Activated CD8-positive, alpha-beta T cell treated with anti-CD3 and anti-CD28 coated beads for 36 hours (primary cell): ENCODE measurements at regions not wholly inside any gene's neighbourhood (a gene's known extent, or its start where the extent isn't known, plus 50 kb on each side); places are given as distances from the start of the nearest gene placed in this dataset.

Experiments
- ATAC-seq: fragments of 200-7000 bp; cut with Tn5 transposase; one replicate; pipeline ENCODE4 v1.10.0; 2021; ENCODE audit warnings: mild to moderate bottlenecking, moderate library complexity
- CTCF ChIA-PET: fragments of 350-600 bp; sonication (Branson Sonifier 250); formaldehyde crosslinking; loops from one replicate; lab custom pipeline; 2021; ENCODE audit warnings: antibody characterized with exemption; lab: Charles Lee
- POLR2A ChIA-PET: fragments of 350-600 bp; sonication (Branson Sonifier 250); formaldehyde crosslinking; loops from one replicate; lab custom pipeline; 2021; ENCODE audit warnings: antibody characterized with exemption; lab: Charles Lee
- DNase-seq: peaks from one replicate; pipeline ENCODE4 v3.0.0-alpha.2; 2020
- H3K27ac Mint-ChIP-seq: one replicate; pipeline ENCODE4 v1.8.0; 2021; ENCODE audit warnings: mild to moderate bottlenecking, mixed read lengths
- H3K27me3 Mint-ChIP-seq: one replicate; pipeline ENCODE4 v1.8.0; 2021; ENCODE audit warnings: mixed read lengths
- H3K36me3 Mint-ChIP-seq: one replicate; pipeline ENCODE4 v1.8.0; 2021; ENCODE audit warnings: low read depth, mixed read lengths
- H3K4me1 Mint-ChIP-seq: one replicate; pipeline ENCODE4 v1.8.0; 2021; ENCODE audit warnings: low read depth, mixed read lengths
- H3K4me3 Mint-ChIP-seq: one replicate; pipeline ENCODE4 v1.8.0; 2021; ENCODE audit warnings: mild to moderate bottlenecking, moderate library complexity, mixed read lengths
- H3K9me3 Mint-ChIP-seq: one replicate; pipeline ENCODE4 v1.8.0; 2021; ENCODE audit warnings: mixed read lengths
- CTCF ChIP-seq: fragments of 200-600 bp; IDR thresholded peaks from one replicate; pipeline ENCODE4 v1.8.0; 2022; ENCODE audit warnings: antibody characterized with exemption, mild to moderate bottlenecking
- intact Hi-C: fragments of 100-400 bp; cut with micrococcal nuclease; formaldehyde crosslinking; loops from one replicate; pipeline ENCODE4 v1.10.0; 2022

GRCh38 chr20:7029019-7029418 is 261.5 kb downstream of the BMP2 start:
- H3K27me3 Mint-ChIP-seq, result no peaks in the 10 kb centered on the region
- peaks cover 5% of the 10 kb centered on the region for H3K9me3 Mint-ChIP-seq
- H3K4me1 Mint-ChIP-seq, result no peaks in the 10 kb centered on the region
- POLR2A ChIA-PET, result no interaction called here
- ATAC-seq (no peak), DNase-seq (no peak)
- no peak for TF ChIP-seq CTCF
- H3K27ac Mint-ChIP-seq, result no peak overlapping the region
- intact Hi-C loops, result no loop called here
- H3K36me3 Mint-ChIP-seq, result no peaks in the 10 kb centered on the region
- no peak overlapping the region for H3K4me3 Mint-ChIP-seq
- CTCF ChIA-PET, result no interaction called here

GRCh38 chr20:7031222-7031621 is 263.7 kb downstream of the BMP2 start:
- no peak overlapping the region for H3K4me3 Mint-ChIP-seq
- TF ChIP-seq CTCF, result no peak
- ChIA-PET POLR2A (no interaction called here), CTCF (interaction anchor here (1.1 kb wide), 1 partner anchor 8 kb away, joined by 3 read pairs; no protein-coding TSS in a partner anchor)
- ATAC-seq, result no peak
- no peaks in the 10 kb centered on the region for H3K4me1 Mint-ChIP-seq
- intact Hi-C loops, result no loop called here
- no peaks in the 10 kb centered on the region for H3K27me3 Mint-ChIP-seq
- H3K9me3 Mint-ChIP-seq, result peaks cover 5% of the 10 kb centered on the region
- no peak for DNase-seq
- H3K36me3 Mint-ChIP-seq, result no peaks in the 10 kb centered on the region
- no peak overlapping the region for H3K27ac Mint-ChIP-seq

GRCh38 chr20:7038029-7038428 is 270.5 kb downstream of the BMP2 start:
- CTCF ChIA-PET, result no interaction called here
- DNase-seq (no peak), ATAC-seq (no peak)
- Mint-ChIP-seq H3K4me3 (no peak overlapping the region), H3K9me3 (peaks cover 3% of the 10 kb centered on the region), H3K27ac (no peak overlapping the region), H3K4me1 (no peaks in the 10 kb centered on the region), H3K27me3 (no peaks in the 10 kb centered on the region), H3K36me3 (no peaks in the 10 kb centered on the region)
- no peak for TF ChIP-seq CTCF
- POLR2A ChIA-PET, result no interaction called here
- intact Hi-C loops, result no loop called here

GRCh38 chr20:7057611-7058010 is 290.1 kb downstream of the BMP2 start:
- intact Hi-C loops, result no loop called here
- H3K4me3 Mint-ChIP-seq, result no peak overlapping the region
- no peak overlapping the region for H3K27ac Mint-ChIP-seq
- POLR2A ChIA-PET, result no interaction called here
- H3K36me3 Mint-ChIP-seq, result no peaks in the 10 kb centered on the region
- ATAC-seq (no peak), DNase-seq (no peak)
- no peaks in the 10 kb centered on the region for H3K27me3 Mint-ChIP-seq
- CTCF ChIA-PET, result no interaction called here
- no peaks in the 10 kb centered on the region for H3K4me1 Mint-ChIP-seq
- peaks cover 5% of the 10 kb centered on the region for H3K9me3 Mint-ChIP-seq
- no peak for TF ChIP-seq CTCF

GRCh38 chr20:7078804-7079203 is 311.3 kb downstream of the BMP2 start:
- DNase-seq (no peak), ATAC-seq (no peak)
- TF ChIP-seq CTCF, result no peak
- H3K4me1 Mint-ChIP-seq, result no peaks in the 10 kb centered on the region
- no peak overlapping the region for H3K4me3 Mint-ChIP-seq
- ChIA-PET POLR2A (no interaction called here), CTCF (interaction anchor here (1.3 kb wide), 1 partner anchor 15 kb away, joined by 3 read pairs; no protein-coding TSS in a partner anchor)
- peaks cover 5% of the 10 kb centered on the region for H3K9me3 Mint-ChIP-seq
- no peaks in the 10 kb centered on the region for H3K36me3 Mint-ChIP-seq
- no peaks in the 10 kb centered on the region for H3K27me3 Mint-ChIP-seq
- intact Hi-C loops, result no loop called here
- H3K27ac Mint-ChIP-seq, result no peak overlapping the region
